H54 (cell line): ENCODE measurements at regions not wholly inside any gene's neighbourhood (a gene's known extent, or its start where the extent isn't known, plus 50 kb on each side); places are given as distances from the start of the nearest gene placed in this dataset.

Experiments
- DNase-seq: peaks from one replicate; pipeline ENCODE4 v3.0.0; 2011; ENCODE audit warnings: low spot score, mixed read lengths; ENCODE audit not compliant: insufficient read length
- FAIRE-seq: peaks from 3 replicates; lab custom pipeline; 2011; peaks lifted over from hg19 to GRCh38; lab: Jason Lieb, UNC
- POLR2A ChIP-seq: IDR thresholded peaks from 2 replicates; pipeline ENCODE4 v1.6.1; 2011; ENCODE audit warnings: low read depth, mild to moderate bottlenecking, low read length

DNA sequence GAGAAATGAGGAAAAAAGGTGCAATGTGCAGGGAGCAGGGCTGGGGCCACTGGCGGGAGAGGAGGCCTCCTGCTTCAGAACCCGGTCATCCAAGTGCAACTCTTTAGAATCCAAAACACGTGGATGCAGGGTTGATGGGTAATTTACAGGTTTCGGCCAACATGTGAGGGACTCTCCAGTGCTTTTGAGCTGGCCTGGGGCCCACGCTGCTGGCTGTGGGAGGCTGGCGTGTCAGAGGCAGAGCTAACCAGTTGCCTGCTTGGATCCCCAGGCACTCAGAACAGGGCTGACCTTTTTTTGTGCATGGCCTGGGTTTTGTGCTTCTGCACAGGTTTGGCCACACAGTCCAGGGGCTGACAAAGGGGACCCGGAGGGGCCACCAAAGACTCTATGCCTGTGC is 61.6 kb downstream of the GADD45G start:
- TF ChIP-seq POLR2A, result no peak
- DNase-seq (no peak), FAIRE-seq (no peak)

DNA sequence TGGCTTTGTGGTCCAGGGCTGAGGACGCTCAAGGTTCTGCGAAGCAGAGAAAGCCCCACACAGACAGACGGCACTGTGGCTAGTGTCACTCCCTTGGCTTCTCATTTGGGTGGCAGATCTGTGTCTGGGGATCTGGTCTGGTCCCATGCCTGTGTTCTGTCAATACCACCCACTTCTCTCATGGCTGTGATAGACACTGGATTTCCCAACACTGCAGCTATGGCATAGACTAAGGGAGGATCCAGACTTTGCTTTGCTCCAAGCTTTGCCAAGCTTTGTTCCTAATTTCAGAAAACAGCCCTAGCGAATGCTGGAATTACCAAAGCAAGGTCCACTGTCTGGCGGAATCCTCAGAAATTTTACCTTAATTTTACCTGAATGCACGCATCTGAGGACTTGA is 62.1 kb downstream of the GADD45G start:
- DNase-seq (no peak), FAIRE-seq (no peak)
- no peak for TF ChIP-seq POLR2A

DNA sequence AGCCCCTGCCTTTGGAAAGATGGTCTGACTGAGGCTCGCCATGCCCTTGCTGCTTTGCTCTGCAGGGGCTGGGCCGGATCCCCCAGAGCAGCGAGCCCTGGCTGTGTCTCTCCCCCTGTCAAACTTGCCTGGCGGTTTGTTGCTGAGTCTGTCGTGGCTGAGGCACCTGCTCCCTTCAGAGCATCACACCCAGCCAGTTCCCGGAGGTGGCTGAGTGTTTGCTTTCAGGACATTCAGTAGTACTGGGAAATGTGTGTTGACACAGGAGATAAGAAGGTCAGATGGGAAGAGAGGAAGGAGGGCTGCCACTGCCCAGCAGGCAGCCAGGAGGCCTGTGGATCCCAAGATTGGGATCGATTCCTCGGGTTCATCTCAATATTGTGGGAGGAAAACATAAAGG is 62.9 kb downstream of the GADD45G start:
- FAIRE-seq, result no peak
- no peak for DNase-seq

DNA sequence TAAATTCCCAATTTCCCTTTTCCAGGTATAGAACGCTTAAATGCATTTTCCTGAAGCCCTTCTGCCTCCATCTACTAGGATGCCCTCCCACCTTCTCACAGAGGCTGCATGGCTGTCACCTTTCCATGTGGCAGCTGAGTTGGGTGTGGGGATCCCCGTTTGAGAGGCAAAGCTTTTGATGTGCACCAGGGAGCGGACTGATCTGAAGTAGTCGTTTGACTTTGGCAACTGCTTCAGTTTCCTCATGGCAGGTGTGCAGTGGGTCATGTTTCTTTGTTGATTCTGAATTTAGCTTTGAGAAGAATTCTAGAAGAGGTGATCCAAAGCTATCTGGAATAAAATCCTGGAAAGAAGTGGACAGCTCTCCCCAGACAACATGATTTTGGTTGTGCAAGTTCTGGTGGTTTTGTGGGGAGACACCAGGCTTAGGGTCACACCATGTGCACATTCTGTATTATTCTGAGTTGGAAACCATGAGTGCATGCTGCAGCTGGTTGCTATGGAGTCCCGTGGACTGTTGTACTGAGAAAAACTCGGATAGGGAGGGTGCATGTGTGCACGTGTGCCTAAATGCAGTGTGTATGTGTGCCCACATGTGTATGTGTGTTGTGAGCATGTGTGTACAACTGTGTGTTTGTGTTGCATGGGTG is 63.5 kb downstream of the GADD45G start:
- FAIRE-seq (no peak), DNase-seq (no peak)
- TF ChIP-seq POLR2A, result no peak

More for the DNA sequence above, 62.9 kb downstream of the GADD45G start:
- TF ChIP-seq POLR2A, result no peak

DNA sequence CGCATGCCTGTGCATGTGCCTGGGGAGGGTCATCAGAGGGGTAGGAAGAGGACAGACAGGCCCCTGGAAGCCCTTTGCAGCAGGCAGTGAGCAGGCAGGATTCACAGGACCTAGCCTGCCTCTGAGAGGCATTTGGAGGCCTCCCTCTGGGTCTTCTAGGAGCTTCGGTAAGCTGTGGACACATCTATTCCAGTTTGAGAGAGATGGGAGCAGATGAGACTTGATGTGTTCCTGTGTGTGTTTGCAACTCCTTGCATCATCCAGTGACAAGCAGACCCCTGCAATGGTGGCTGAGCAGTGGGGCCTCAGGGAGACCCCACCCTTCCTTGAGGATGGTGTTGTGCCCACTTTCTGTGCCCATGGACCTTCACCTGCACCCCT is 64.0 kb downstream of the GADD45G start:
- FAIRE-seq (no peak), DNase-seq (no peak)
- no peak for TF ChIP-seq POLR2A

DNA sequence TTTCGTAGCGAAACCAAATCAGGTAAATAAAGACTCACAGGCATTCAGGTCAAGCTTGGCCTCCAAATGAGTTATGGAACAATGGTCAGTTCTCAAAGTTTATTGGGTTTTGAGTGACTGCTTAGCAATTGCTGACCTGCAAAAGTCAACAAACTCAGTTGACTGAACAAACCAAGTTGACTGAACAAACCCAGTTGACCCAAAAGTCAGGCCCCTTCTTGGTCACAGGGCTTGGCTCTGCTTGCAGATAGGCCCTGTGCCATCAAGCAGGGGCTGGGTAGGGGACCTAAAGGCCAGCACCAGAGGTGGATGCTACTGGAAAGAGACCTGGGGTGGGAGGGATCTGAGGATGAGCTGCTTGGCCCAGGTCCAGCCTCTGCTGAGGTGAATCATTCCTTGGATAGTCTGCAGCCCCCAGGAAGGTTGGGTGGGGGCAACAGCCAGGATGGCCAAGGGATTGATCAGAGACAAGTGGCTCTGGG is 64.6 kb downstream of the GADD45G start:
- DNase-seq, result no peak
- no peak for TF ChIP-seq POLR2A
- no peak for FAIRE-seq

DNA sequence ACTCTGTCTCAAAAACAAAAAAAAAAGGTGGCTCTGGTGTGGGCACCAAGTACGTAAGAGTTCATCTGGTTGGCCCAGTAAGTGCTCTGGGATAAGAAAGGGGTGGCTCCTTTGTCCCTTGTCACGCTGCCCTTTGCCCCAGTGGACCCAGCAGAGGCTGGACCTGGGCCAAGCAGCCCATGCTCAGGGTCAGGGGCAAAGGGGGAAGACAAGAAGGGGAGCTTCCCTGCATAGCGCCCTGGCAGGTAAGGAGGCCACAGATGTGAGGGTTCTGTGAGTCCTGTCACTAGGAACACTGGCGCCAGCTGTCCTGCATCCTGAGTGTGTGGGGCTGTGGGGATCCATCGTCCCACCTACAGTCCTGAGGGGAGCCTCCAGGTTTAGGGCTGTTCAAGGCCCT is 65.3 kb downstream of the GADD45G start:
- no peak for TF ChIP-seq POLR2A
- FAIRE-seq (no peak), DNase-seq (no peak)

DNA sequence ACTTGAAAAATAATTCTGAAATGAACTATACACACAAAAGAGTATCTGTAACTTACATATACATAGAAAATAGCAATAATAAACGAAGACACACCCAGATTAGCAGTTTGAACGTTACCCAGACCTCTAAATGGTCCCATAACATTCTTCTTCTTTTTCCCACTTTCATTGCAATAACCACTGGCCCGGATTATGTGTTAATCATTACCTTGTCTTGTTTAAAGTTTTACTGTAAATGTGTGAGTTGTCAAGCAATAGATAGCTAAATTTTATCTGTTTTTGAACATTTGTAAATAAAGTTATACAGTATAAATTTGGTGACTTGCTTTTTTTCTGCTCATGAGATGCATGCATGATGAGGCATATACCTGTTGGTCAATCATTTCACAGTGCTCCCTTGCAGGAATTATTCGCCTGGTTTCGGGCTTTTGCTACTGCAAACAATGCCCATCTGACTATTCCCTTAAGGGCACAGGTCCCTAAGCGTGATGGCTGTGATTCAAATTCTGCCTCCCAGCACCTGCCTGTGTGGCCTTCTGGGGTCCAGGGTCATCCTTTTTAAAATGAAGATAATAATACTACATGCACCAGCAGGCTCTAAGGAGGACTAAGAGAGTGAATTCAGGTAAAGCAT is 66.1 kb downstream of the GADD45G start:
- FAIRE-seq (no peak), DNase-seq (no peak)
- TF ChIP-seq POLR2A, result no peak

DNA sequence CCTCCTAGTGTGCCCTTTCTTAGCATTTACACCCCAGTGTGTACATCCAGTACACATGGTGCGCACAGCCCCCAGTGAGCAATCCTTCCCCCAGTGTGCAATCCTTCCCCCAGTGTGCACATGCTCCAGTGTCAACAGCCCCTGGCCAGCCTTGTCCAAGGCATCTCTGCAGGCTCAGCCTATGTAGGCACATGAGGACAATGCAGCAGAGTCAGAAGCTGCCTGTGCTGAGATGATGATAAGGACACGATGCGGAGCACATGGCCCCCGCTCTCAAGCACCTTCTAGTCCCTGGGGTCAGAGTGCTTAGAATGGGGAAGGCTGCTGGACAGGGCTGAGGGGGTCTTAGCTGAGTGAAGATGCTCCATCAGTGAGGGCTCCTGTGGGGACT is 69.8 kb downstream of the GADD45G start:
- DNase-seq (no peak), FAIRE-seq (no peak)
- no peak for TF ChIP-seq POLR2A

DNA sequence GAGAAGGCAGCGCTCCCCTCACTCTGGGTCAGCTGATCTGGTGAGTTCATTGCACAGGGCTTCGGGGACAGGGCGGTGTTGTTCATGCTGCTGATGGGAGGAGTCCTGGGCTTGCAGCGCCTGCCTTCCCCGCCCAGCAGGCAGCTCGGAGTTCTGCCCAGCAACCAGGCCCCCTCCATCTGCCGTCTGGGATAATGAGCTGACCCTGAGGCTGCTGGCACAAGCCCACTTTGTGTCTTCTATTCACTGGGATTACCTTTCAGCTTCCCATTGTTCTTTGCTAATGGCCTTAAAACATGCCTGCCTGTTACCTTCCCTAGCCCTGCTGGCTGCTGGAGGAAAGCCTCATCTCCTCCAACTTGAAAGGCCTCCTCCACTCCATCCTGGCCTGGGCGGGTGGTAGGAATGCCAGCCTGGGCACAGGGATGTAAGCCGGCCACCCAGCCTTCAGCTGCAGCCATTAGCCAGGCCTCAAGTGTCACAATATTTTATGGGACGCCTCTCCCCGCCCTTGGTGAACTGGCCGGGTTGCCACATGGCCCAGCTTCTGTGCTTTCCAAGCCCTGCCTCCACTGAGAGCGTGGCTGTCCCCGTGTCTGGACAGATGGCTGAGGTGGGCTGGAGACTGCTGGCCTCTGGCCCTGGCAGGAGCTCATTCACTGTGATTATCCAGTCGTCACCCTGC is 70.4 kb downstream of the GADD45G start:
- FAIRE-seq, result no peak
- no peak for TF ChIP-seq POLR2A
- no peak for DNase-seq

DNA sequence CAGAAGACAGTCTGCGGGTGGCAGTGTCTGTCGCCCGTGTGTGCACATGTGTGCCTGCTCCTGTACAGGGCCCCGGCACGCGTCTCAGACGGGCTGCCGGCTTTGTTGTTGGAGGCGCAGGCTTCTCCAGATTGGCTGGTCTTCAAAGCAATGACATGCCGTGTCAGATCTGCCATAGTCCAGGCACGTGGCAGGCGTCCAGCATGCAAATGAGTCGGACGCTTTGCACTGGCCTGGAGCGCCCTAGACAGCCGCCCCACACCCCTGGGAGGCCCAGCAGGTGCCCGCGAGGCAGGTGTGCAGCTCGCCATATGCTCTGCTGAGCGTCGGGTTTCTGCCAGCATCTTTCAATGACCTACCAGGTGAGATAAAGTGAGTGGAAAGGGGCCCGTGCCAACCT is 71.5 kb downstream of the GADD45G start:
- TF ChIP-seq POLR2A, result no peak
- no peak for FAIRE-seq
- no peak for DNase-seq

DNA sequence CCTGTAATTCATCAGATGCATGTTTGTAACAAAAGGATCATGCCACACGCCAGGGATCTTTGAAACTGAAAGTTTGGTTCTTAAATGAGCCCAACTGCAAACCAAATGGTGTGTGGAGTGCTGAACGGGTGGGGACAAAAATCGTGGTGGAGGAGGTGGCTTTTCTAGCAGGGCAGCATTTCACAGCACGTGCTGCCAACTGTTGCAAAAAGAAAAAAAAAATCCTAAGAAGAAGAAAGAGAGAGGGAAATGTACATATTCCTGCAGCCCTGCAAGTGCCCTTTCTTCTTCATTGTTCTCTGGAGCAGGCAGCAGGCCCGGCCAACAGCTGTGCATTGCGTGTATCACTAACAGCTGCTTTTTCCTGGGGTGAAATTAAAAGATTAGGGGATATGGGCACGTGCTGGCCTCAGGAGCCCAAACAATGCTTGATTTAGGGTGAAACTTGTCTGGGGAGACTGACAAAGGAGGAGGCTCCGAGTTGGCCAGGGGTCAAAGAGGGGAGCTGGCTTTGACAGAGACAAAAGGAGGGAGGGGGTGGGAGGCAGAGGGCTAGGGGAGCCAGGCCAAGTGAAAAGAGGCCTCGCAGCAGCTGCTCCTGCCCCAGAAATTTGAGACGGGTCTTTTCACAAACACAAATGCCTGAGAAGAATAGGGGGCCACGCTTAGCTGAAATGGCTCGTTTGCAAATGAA is 73.0 kb downstream of the GADD45G start:
- FAIRE-seq, result no peak
- TF ChIP-seq POLR2A, result no peak
- no peak for DNase-seq

DNA sequence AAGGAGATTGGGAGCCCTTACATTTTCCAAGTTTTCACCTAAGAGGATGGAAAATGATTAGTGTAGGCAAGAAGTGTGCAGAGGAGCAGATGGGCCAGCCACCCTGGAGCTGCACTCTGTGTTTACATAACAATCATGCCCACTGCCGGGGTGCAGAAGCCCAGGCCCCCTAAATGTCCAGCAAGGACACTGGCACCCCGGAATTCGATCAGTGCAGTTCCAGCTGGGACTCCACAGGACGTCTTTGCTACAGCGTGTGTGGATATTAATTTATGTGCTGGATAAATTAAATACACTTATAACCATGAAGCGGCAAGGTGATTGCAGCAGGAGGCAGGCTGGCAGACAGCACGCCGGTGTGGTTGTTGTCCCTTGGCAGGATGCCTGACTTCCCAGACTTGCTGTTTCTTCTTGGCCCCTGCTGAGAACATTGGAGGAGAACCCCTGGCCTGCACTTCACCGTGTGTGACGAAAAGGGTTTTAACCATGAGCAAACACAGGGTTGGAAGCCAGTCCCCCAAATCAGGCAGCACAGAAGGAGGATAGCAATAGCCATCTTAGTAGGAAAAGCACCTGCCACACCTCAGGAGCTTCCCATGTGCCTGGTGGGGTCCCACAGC is 73.7 kb downstream of the GADD45G start:
- no peak for DNase-seq
- no peak for TF ChIP-seq POLR2A
- no peak for FAIRE-seq

DNA sequence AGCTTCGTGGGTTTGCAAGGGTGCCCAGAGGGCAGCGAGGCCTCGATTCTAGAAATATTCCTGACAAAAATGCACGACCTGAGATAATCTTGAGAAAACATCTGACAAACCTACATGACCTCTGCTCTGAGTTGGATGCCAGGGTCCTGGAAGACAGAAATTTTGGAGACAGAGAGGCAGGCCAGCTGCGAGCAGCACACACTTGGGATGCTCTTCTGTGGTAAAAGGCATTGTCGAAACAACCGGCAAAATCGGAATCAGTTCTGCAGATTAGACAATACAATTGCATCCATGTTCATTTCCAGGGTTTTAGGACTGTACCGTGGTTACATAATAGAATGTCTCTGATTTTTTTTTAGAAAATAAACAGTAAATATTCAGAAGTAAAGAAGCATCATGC is 74.2 kb downstream of the GADD45G start:
- no peak for TF ChIP-seq POLR2A
- FAIRE-seq (no peak), DNase-seq (no peak)
